HEK293 (cell line): ENCODE measurements at regions not wholly inside any gene's neighbourhood (a gene's known extent, or its start where the extent isn't known, plus 50 kb on each side); places are given as distances from the start of the nearest gene placed in this dataset.

Experiments used
- CTCF ChIA-PET: fragments of 350-600 bp; formaldehyde crosslinking; extraction: SDS; loops from one replicate; lab custom pipeline; 2021; ENCODE audit warnings: antibody characterized with exemption; lab: Yijun Ruan, JAX
- POLR2A ChIA-PET: fragments of 300-600 bp; formaldehyde crosslinking; extraction: SDS; loops from one replicate; lab custom pipeline; 2020; ENCODE audit warnings: antibody characterized with exemption, inconsistent platforms; lab: Yijun Ruan, JAX
- H3K27ac ChIP-seq: fragments of 200-500 bp; sonication (Bioruptor generic); 2 replicates; pipeline ENCODE4 v1.5.1; 2014; ENCODE audit warnings: low read depth, low read length, control low read depth, inconsistent platforms; ENCODE audit errors: extremely low read depth
- H3K36me3 ChIP-seq, 2 experiments: fragments of 200-500 bp in 1 of 2; sonication (Bioruptor generic) in 1 of 2; 1 replicate in 1 of 2; 2 replicates in 1 of 2; pipeline ENCODE4 v1.5.1; 2014 to 2017; ENCODE audit warnings: inconsistent platforms in 2 of 2, low read length in 2 of 2; ENCODE audit not compliant: control insufficient read depth in 2 of 2, insufficient read depth in 1 of 2
- H3K4me1 ChIP-seq: fragments of 200-500 bp; sonication (Bioruptor generic); 2 replicates; pipeline ENCODE4 v1.5.1; 2014; ENCODE audit warnings: mild to moderate bottlenecking, low read length, inconsistent platforms; ENCODE audit not compliant: control insufficient read depth, insufficient read depth
- H3K4me3 ChIP-seq: 2 replicates; pipeline ENCODE4 v1.5.1; 2011; ENCODE audit warnings: low read depth, mild to moderate bottlenecking, control low read depth, low read length, moderate library complexity
- H3K9me3 ChIP-seq: fragments of 200-500 bp; sonication (Bioruptor generic); 2 replicates; pipeline ENCODE4 v1.5.1; 2014; ENCODE audit warnings: low read depth, low read length, inconsistent platforms; ENCODE audit not compliant: control insufficient read depth, insufficient read depth
- GLIS1 ChIP-seq: fragments of 450-650 bp; formaldehyde crosslinking; IDR thresholded peaks from 2 replicates; pipeline ENCODE4 v1.5.1; 2016; ENCODE audit warnings: missing biosample characterization, missing genetic modification characterization
- IKZF3 ChIP-seq: fragments of 450-650 bp; IDR thresholded peaks from 2 replicates; pipeline ENCODE4 v1.5.0; 2018; ENCODE audit warnings: missing biosample characterization, mild to moderate bottlenecking, missing genetic modification characterization, moderate library complexity
- KLF8 ChIP-seq: fragments of 450-650 bp; formaldehyde crosslinking; IDR thresholded peaks from 2 replicates; pipeline ENCODE4 v1.5.1; 2016; ENCODE audit warnings: missing biosample characterization, missing genetic modification characterization
- TCF7L2 ChIP-seq: IDR thresholded peaks from 2 replicates; pipeline ENCODE4 v1.6.1; 2011; ENCODE audit warnings: low read depth, mild to moderate bottlenecking, inconsistent platforms, low read length, moderate library complexity, borderline replicate concordance
- ZBTB17 ChIP-seq: fragments of 450-650 bp; formaldehyde crosslinking; IDR thresholded peaks from 2 replicates; pipeline ENCODE4 v1.5.1; 2016; ENCODE audit warnings: missing biosample characterization, missing genetic modification characterization
- ZBTB21 ChIP-seq: fragments of 450-650 bp; formaldehyde crosslinking; IDR thresholded peaks from 2 replicates; pipeline ENCODE4 v1.5.1; 2017; ENCODE audit warnings: missing biosample characterization, missing genetic modification characterization
- ZFHX2 ChIP-seq: fragments of 450-650 bp; formaldehyde crosslinking; conservative IDR thresholded peaks from 2 replicates; pipeline ENCODE4 v1.5.1; 2016; ENCODE audit warnings: missing biosample characterization, missing genetic modification characterization
- ZNF140 ChIP-seq: fragments of 450-650 bp; formaldehyde crosslinking; IDR thresholded peaks from 2 replicates; pipeline ENCODE4 v1.5.1; 2016; ENCODE audit warnings: missing biosample characterization, missing genetic modification characterization
- ZNF16 ChIP-seq: fragments of 450-650 bp; formaldehyde crosslinking; IDR thresholded peaks from 2 replicates; pipeline ENCODE4 v1.5.1; 2016; ENCODE audit warnings: low read depth, missing biosample characterization, missing genetic modification characterization
- ZNF23 ChIP-seq: fragments of 450-650 bp; formaldehyde crosslinking; IDR thresholded peaks from 2 replicates; pipeline ENCODE4 v1.5.1; 2016; ENCODE audit warnings: missing biosample characterization, missing genetic modification characterization, borderline replicate concordance
- ZNF311 ChIP-seq: fragments of 450-650 bp; formaldehyde crosslinking; IDR thresholded peaks from 2 replicates; pipeline ENCODE4 v1.5.1; 2017; ENCODE audit warnings: missing biosample characterization, missing genetic modification characterization, borderline replicate concordance
- ZNF341 ChIP-seq: fragments of 450-650 bp; formaldehyde crosslinking; IDR thresholded peaks from 2 replicates; pipeline ENCODE4; 2016; ENCODE audit warnings: low read depth, missing biosample characterization, missing genetic modification characterization
- ZNF560 ChIP-seq: fragments of 450-650 bp; formaldehyde crosslinking; IDR thresholded peaks from 2 replicates; pipeline ENCODE4 v1.5.1; 2017; ENCODE audit warnings: missing biosample characterization, missing genetic modification characterization, borderline replicate concordance
- ZNF670 ChIP-seq: fragments of 450-650 bp; formaldehyde crosslinking; IDR thresholded peaks from 2 replicates; pipeline ENCODE4 v1.5.1; 2016; ENCODE audit warnings: missing biosample characterization, missing genetic modification characterization, low read depth
- ZNF701 ChIP-seq: fragments of 450-650 bp; formaldehyde crosslinking; IDR thresholded peaks from 2 replicates; pipeline ENCODE4 v1.5.1; 2016; ENCODE audit warnings: missing biosample characterization, missing genetic modification characterization
- ZNF776 ChIP-seq: fragments of 450-650 bp; formaldehyde crosslinking; IDR thresholded peaks from 2 replicates; pipeline ENCODE4 v1.5.0; 2017; ENCODE audit warnings: missing biosample characterization, missing genetic modification characterization, borderline replicate concordance
- TF ChIP-seq, protein P1 (sequence below): fragments of 450-650 bp; formaldehyde crosslinking; conservative IDR thresholded peaks from 2 replicates; pipeline ENCODE4 v1.5.1; 2016; ENCODE audit warnings: low read depth, missing biosample characterization, missing genetic modification characterization
- TF ChIP-seq, protein P2 (sequence below): fragments of 450-650 bp; IDR thresholded peaks from 2 replicates; pipeline ENCODE4 v1.5.1; 2018; ENCODE audit warnings: missing biosample characterization, missing genetic modification characterization
- TF ChIP-seq, protein P3 (sequence below): fragments of 450-650 bp; formaldehyde crosslinking; IDR thresholded peaks from 2 replicates; pipeline ENCODE4 v1.5.1; 2017; ENCODE audit warnings: missing biosample characterization, mild to moderate bottlenecking, missing genetic modification characterization, moderate library complexity
- TF ChIP-seq, protein P4 (sequence below): fragments of 450-650 bp; formaldehyde crosslinking; IDR thresholded peaks from 2 replicates; pipeline ENCODE4 v1.5.1; 2017; ENCODE audit warnings: missing biosample characterization, missing genetic modification characterization

DNA sequence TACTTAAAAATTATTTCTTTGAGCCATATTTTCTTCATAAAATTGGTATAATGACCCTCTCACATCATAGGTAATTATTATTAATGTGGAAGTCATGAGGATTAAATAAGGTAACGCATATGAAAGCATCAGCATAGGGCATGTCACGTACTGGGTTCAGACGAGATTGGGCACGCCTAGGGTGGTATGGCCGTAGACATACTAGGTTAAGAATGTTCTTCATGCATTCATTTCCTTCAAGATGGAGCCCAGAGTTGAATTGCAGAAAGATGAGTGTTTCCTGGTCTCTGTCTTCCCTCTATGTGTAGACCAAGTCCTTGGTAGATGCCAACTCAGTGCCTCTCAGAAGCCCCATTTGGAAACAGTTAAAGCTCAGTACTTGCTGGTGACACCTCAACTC lies 174.1 kb upstream of the CLINT1 start:
- TF ChIP-seq, protein P1, sequence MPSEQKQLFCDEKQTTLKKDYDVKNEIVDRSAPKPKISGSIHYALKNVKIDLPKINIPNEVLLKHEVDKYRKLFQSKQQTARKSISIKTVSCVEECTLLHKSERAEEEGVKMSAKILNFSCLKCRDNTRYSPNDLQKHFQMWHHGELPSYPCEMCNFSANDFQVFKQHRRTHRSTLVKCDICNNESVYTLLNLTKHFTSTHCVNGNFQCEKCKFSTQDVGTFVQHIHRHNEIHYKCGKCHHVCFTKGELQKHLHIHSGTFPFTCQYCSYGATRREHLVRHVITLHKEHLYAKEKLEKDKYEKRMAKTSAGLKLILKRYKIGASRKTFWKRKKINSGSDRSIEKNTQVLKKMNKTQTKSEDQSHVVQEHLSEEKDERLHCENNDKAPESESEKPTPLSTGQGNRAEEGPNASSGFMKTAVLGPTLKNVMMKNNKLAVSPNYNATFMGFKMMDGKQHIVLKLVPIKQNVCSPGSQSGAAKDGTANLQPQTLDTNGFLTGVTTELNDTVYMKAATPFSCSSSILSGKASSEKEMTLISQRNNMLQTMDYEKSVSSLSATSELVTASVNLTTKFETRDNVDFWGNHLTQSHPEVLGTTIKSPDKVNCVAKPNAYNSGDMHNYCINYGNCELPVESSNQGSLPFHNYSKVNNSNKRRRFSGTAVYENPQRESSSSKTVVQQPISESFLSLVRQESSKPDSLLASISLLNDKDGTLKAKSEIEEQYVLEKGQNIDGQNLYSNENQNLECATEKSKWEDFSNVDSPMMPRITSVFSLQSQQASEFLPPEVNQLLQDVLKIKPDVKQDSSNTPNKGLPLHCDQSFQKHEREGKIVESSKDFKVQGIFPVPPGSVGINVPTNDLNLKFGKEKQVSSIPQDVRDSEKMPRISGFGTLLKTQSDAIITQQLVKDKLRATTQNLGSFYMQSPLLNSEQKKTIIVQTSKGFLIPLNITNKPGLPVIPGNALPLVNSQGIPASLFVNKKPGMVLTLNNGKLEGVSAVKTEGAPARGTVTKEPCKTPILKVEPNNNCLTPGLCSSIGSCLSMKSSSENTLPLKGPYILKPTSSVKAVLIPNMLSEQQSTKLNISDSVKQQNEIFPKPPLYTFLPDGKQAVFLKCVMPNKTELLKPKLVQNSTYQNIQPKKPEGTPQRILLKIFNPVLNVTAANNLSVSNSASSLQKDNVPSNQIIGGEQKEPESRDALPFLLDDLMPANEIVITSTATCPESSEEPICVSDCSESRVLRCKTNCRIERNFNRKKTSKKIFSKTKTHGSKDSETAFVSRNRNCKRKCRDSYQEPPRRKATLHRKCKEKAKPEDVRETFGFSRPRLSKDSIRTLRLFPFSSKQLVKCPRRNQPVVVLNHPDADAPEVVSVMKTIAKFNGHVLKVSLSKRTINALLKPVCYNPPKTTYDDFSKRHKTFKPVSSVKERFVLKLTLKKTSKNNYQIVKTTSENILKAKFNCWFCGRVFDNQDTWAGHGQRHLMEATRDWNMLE (tag by site-specific recombination): no peak
- TF ChIP-seq ZNF16 (tag by site-specific recombination) (no peak), ZNF23 (tag by site-specific recombination) (no peak), TCF7L2 (no peak), GLIS1 (tag by site-specific recombination) (no peak), ZBTB17 (tag by site-specific recombination) (no peak), ZNF670 (tag by site-specific recombination) (no peak), ZNF776 (tag by site-specific recombination) (no peak), ZBTB21 (tag by site-specific recombination) (no peak), ZNF560 (tag by site-specific recombination) (no peak), IKZF3 (no peak), ZNF701 (tag by site-specific recombination) (no peak), ZNF311 (tag by site-specific recombination) (no peak), ZNF341 (no peak), ZNF140 (tag by site-specific recombination) (no peak), ZFHX2 (tag by site-specific recombination) (no peak), KLF8 (tag by site-specific recombination) (no peak)
- TF ChIP-seq, protein P2, sequence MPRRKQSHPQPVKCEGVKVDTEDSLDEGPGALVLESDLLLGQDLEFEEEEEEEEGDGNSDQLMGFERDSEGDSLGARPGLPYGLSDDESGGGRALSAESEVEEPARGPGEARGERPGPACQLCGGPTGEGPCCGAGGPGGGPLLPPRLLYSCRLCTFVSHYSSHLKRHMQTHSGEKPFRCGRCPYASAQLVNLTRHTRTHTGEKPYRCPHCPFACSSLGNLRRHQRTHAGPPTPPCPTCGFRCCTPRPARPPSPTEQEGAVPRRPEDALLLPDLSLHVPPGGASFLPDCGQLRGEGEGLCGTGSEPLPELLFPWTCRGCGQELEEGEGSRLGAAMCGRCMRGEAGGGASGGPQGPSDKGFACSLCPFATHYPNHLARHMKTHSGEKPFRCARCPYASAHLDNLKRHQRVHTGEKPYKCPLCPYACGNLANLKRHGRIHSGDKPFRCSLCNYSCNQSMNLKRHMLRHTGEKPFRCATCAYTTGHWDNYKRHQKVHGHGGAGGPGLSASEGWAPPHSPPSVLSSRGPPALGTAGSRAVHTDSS (tag by site-specific recombination): no peak
- TF ChIP-seq, protein P3, sequence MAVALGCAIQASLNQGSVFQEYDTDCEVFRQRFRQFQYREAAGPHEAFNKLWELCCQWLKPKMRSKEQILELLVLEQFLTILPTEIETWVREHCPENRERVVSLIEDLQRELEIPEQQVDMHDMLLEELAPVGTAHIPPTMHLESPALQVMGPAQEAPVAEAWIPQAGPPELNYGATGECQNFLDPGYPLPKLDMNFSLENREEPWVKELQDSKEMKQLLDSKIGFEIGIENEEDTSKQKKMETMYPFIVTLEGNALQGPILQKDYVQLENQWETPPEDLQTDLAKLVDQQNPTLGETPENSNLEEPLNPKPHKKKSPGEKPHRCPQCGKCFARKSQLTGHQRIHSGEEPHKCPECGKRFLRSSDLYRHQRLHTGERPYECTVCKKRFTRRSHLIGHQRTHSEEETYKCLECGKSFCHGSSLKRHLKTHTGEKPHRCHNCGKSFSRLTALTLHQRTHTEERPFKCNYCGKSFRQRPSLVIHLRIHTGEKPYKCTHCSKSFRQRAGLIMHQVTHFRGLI: no peak
- TF ChIP-seq, protein P4, sequence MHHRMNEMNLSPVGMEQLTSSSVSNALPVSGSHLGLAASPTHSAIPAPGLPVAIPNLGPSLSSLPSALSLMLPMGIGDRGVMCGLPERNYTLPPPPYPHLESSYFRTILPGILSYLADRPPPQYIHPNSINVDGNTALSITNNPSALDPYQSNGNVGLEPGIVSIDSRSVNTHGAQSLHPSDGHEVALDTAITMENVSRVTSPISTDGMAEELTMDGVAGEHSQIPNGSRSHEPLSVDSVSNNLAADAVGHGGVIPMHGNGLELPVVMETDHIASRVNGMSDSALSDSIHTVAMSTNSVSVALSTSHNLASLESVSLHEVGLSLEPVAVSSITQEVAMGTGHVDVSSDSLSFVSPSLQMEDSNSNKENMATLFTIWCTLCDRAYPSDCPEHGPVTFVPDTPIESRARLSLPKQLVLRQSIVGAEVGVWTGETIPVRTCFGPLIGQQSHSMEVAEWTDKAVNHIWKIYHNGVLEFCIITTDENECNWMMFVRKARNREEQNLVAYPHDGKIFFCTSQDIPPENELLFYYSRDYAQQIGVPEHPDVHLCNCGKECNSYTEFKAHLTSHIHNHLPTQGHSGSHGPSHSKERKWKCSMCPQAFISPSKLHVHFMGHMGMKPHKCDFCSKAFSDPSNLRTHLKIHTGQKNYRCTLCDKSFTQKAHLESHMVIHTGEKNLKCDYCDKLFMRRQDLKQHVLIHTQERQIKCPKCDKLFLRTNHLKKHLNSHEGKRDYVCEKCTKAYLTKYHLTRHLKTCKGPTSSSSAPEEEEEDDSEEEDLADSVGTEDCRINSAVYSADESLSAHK (tag by site-specific recombination): no peak
- CTCF ChIA-PET: no interaction called here
- H3K27ac ChIP-seq: no peak overlapping the region
- 0 out of 2 replicates have a peak, but pooled peaks cover 2% of the 10 kb centered on the region for H3K4me1 ChIP-seq
- POLR2A ChIA-PET: no interaction called here
- H3K9me3 ChIP-seq: no peaks in the 10 kb centered on the region
- H3K4me3 ChIP-seq: no peak overlapping the region
- H3K36me3 ChIP-seq: no peaks in the 10 kb centered on the region
